ENCODE measurements at regions not wholly inside any gene's neighbourhood (a gene's known extent, or its start where the extent isn't known, plus 50 kb on each side); places are given as distances from the start of the nearest gene placed in this dataset.
A peak's percentile ranks its signal among the peaks of the same experiment; 100 is the strongest.

DNA sequence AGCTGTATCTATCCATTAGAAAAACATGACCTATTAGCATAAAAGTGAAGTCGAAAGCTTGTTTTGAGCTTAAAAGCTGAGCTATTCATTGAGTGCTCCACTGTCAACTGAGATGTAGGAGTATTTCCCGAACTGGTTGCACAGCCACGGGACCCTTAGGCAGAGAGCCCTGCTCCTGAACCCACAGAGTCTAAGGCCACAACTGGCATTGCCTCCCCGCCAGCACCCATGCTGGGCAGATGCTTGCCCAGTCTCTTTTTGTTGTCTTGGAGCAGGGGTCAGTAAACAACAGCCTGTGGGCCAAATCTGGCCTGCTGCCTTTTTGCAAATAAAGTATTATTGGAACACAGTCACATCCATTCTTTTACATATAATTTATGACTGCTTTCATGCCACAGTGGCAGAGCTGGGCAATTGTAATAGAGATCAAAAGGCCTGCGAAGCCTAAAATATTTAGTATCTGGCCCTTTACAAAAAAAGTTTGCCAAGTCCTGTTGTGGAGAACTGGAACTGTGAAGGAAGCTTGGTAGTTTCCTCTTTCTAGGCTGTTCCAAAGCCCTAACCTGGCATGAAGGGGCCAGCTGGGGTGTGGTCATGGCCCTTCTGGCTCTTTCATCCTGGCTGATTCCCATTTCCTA is 58.4 kb upstream of the WAPL start:
- ATAC-seq (no peak), DNase-seq (no peak)
- intact Hi-C loops (cut with DNase I), result no loop called here
- WGBS, 3 donors, result 80 to 88% (median 84%) methylated on average over 5 of the region's 5 CpGs
- no peaks in the 10 kb centered on the region for H3K9me3 ChIP-seq
- TF ChIP-seq, protein P1, sequence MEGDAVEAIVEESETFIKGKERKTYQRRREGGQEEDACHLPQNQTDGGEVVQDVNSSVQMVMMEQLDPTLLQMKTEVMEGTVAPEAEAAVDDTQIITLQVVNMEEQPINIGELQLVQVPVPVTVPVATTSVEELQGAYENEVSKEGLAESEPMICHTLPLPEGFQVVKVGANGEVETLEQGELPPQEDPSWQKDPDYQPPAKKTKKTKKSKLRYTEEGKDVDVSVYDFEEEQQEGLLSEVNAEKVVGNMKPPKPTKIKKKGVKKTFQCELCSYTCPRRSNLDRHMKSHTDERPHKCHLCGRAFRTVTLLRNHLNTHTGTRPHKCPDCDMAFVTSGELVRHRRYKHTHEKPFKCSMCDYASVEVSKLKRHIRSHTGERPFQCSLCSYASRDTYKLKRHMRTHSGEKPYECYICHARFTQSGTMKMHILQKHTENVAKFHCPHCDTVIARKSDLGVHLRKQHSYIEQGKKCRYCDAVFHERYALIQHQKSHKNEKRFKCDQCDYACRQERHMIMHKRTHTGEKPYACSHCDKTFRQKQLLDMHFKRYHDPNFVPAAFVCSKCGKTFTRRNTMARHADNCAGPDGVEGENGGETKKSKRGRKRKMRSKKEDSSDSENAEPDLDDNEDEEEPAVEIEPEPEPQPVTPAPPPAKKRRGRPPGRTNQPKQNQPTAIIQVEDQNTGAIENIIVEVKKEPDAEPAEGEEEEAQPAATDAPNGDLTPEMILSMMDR (IDR thresholded peaks at IDR 0.05), result no peak
- no peaks in the 10 kb centered on the region for H3K27me3 ChIP-seq (ENCODE audit: insufficient read depth in 3 of 3, low read length in 2 of 3)
- H3K36me3 ChIP-seq (ENCODE audit: insufficient read depth in 1 of 2, low read depth in 1 of 2), result no peaks in the 10 kb centered on the region
- no peak overlapping the region for H3K4me3 ChIP-seq
- H3K4me1 ChIP-seq, result peaks cover 1% of the 10 kb centered on the region
- H3K27ac ChIP-seq, result no peak overlapping the region

DNA sequence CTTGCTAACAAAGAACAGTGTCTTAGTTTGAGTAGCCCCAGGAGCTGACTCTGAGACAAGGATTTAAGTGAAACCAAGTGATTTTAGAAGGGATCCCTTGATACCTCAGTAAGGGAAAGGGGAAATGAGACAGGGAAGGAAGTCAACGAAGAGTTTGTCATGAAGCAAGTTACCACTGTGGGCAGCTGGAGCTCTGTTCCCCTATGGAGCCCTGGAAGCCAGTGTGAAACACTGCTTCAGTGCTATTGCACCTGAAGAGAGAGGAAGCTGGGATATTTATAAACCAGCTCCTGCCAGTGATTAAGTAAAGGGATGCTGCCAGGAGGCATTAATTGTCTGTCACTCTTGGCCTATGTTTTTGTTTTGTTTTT is 58.9 kb upstream of the WAPL start:
- Histone ChIP-seq H3K4me1 (peaks cover 6% of the 10 kb centered on the region), H3K9me3 (no peaks in the 10 kb centered on the region), H3K27ac (no peak overlapping the region), H3K4me3 (no peak overlapping the region), H3K36me3 (ENCODE audit: insufficient read depth in 1 of 2, low read depth in 1 of 2) (no peaks in the 10 kb centered on the region), H3K27me3 (ENCODE audit: insufficient read depth in 3 of 3, low read length in 2 of 3) (no peaks in the 10 kb centered on the region)
- ATAC-seq, result no peak
- DNase-seq, result no peak
- TF ChIP-seq, protein P1 (IDR thresholded peaks at IDR 0.05), result no peak
- intact Hi-C loops (cut with DNase I), result no loop called here
- 17 to 35% (median 23%) methylated on average over 1 of the region's 1 CpG for WGBS, 3 donors

DNA sequence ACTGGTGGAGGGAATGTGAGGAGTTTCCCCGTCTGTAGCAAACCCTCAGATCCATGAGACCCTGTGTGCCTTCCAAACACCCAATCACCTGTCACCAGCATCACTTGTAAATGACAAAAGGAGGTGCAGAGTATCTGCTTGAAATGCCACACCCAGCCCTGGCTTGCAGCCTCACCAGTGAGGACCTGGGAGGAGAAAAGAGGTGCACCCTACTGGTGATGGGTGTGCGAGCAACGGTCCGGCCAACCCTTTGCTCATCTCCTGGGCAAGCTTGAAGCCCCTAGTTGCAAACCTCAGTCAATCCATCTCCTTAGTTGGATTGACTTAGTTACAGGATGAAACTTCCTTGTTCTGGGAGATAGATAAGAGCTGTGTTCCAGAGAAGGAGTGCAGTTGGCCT is 62.4 kb upstream of the WAPL start:
- no peak overlapping the region for H3K4me3 ChIP-seq
- DNase-seq, result no peak
- no peaks in the 10 kb centered on the region for H3K27me3 ChIP-seq (ENCODE audit: insufficient read depth in 3 of 3, low read length in 2 of 3)
- H3K27ac ChIP-seq, result no peak overlapping the region
- no peaks in the 10 kb centered on the region for H3K36me3 ChIP-seq (ENCODE audit: insufficient read depth in 1 of 2, low read depth in 1 of 2)
- WGBS, 3 donors, result 82 to 89% (median 89%) methylated on average over 4 of the region's 4 CpGs
- intact Hi-C loops (cut with DNase I), result loop anchor here in 1 of 2 donors (2.0 kb wide), 1 partner anchor 59 kb away; no protein-coding TSS in a partner anchor
- TF ChIP-seq, protein P1 (IDR thresholded peaks at IDR 0.05), result no peak
- no peaks in the 10 kb centered on the region for H3K9me3 ChIP-seq
- no peak for ATAC-seq
- H3K4me1 ChIP-seq, result peaks cover 7% of the 10 kb centered on the region

DNA sequence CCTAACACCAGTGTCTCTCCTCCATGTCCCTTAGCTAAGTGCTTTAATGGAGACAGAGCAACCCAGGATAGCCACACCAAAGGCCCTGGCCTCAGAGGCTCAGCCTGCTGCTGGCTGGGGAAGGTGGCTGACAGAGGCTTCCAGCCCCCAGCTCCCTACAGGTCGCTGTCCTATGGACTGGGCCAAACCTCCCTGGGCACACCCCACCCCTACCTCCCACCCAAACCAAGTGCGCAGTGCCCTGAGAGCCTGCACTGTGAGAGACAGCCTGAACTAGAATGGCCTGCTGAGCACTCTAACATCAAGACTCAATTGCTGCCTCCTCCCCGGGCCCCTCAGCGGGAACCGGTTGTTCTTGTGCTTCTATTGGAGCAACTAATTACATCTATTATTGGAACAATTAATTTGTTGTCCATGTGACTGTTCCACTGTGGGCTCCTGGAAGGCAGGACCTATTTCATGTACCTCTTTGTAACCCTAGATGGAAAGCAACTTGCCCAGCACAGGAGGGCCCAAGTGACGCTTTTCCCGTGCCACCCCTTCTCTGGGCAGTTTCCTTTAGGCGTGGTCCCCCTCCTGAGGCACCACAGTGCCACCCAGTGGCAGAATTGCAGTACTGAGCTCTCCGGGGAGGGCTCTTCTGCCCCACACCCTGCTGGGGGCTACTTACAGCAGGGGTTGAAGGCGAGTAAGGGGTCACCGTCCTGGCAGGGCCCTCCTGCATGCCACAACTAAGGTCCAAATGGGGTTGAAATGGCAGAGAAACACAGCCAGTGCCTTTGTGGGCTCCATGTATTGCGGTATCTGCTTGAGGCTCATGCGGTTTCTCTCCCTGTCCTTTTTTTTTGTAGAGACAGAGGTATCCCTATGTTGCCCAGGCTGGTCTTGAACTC is 63.7 kb upstream of the WAPL start:
- Histone ChIP-seq H3K27me3 (ENCODE audit: insufficient read depth in 3 of 3, low read length in 2 of 3) (no peaks in the 10 kb centered on the region), H3K9me3 (no peaks in the 10 kb centered on the region), H3K27ac (no peak overlapping the region), H3K36me3 (ENCODE audit: insufficient read depth in 1 of 2, low read depth in 1 of 2) (no peaks in the 10 kb centered on the region), H3K4me3 (peak overlapping the region; percentile 19), H3K4me1 (peaks cover 7% of the 10 kb centered on the region)
- TF ChIP-seq, protein P1 (IDR thresholded peaks at IDR 0.05), result peak; percentile 96
- WGBS, 3 donors, result 33% methylated on average over 13 of the region's 13 CpGs
- peak; percentile 93 to 99 (median 96) for ATAC-seq
- peak; percentile 60 to 81 for DNase-seq
- intact Hi-C loops (cut with DNase I), result loop anchor here (1.0 to 5.0 kb wide), 3 partner anchors 48 to 186 kb away; no protein-coding TSS in a partner anchor
